CD14-positive monocyte (primary cell): ENCODE measurements at regions not wholly inside any gene's neighbourhood (a gene's known extent, or its start where the extent isn't known, plus 50 kb on each side); places are given as distances from the start of the nearest gene placed in this dataset.

Source experiments
- DNase-seq, 3 donors: peaks; one replicate each; pipeline ENCODE4 v3.0.0-alpha.2; 2011 to 2022
- H2AFZ ChIP-seq: 2 replicates; pipeline ENCODE4 v1.6.0; 2012; ENCODE audit warnings: mild to moderate bottlenecking, low read depth, low read length, inconsistent platforms; ENCODE audit not compliant: insufficient read depth, poor library complexity, severe bottlenecking
- H3K27ac ChIP-seq, 2 donors: 1 replicate in 1 of 2; 2 replicates in 1 of 2; pipeline ENCODE4 v1.5.1; 2012 to 2013; ENCODE audit warnings: low read length in 2 of 2, control low read depth in 1 of 2, inconsistent platforms in 1 of 2, low read depth in 1 of 2, mild to moderate bottlenecking in 1 of 2
- H3K27me3 ChIP-seq, 2 donors: one replicate each; pipeline versions ENCODE4 v1.6.0 to v1.6.1; 2011 to 2013; ENCODE audit warnings: low read length in 2 of 2; ENCODE audit not compliant: control insufficient read depth in 2 of 2, insufficient read depth in 2 of 2
- H3K36me3 ChIP-seq, 2 donors: replicated peaks in 1 of 2; 1 replicate in 1 of 2; 2 replicates in 1 of 2; pipeline versions ENCODE4 v1.5.1 to v1.6.1; 2012 to 2013; ENCODE audit warnings: low read length in 2 of 2, control low read depth in 1 of 2, inconsistent platforms in 1 of 2, mild to moderate bottlenecking in 1 of 2; ENCODE audit not compliant: insufficient read depth in 2 of 2, control insufficient read depth in 1 of 2
- H3K4me1 ChIP-seq, 2 donors: 1 replicate in 1 of 2; 2 replicates in 1 of 2; pipeline versions ENCODE4 v1.5.1 to v1.6.1; 2012 to 2013; ENCODE audit warnings: low read length in 2 of 2, control low read depth in 1 of 2, inconsistent platforms in 1 of 2, mild to moderate bottlenecking in 1 of 2, moderate library complexity in 1 of 2; ENCODE audit not compliant: insufficient read depth in 2 of 2, control insufficient read depth in 1 of 2
- H3K4me2 ChIP-seq: replicated peaks from 2 replicates; pipeline ENCODE3; 2012; ENCODE audit warnings: low read length, moderate library complexity, mild to moderate bottlenecking; ENCODE audit not compliant: poor library complexity, severe bottlenecking; ENCODE audit errors: extremely low read depth
- H3K4me3 ChIP-seq, 3 experiments: fragments of 200-600 bp in 1 of 3; sonication (generic) in 1 of 3; replicated peaks in 1 of 3; 1 replicate in 2 of 3; 2 replicates in 1 of 3; pipeline ENCODE4 v1.5.1; 2011 to 2013; ENCODE audit warnings: low read length in 3 of 3, mild to moderate bottlenecking in 3 of 3, control low read depth in 2 of 3, low read depth in 2 of 3, inconsistent platforms in 1 of 3, moderate library complexity in 1 of 3
- H3K79me2 ChIP-seq: 2 replicates; pipeline ENCODE4 v1.6.0; 2012; ENCODE audit warnings: mild to moderate bottlenecking, control low read depth, inconsistent platforms, low read length, moderate library complexity; ENCODE audit not compliant: insufficient read depth
- H3K9ac ChIP-seq: 2 replicates; pipeline ENCODE4 v1.6.0; 2017; ENCODE audit warnings: low read length, mild to moderate bottlenecking; ENCODE audit not compliant: insufficient read depth, poor library complexity, severe bottlenecking
- H3K9me3 ChIP-seq, 2 donors: replicated peaks in 1 of 2; 1 replicate in 1 of 2; 2 replicates in 1 of 2; pipeline versions ENCODE4 v1.5.1 to v1.6.1; 2012 to 2013; ENCODE audit warnings: low read length in 2 of 2, control low read depth in 1 of 2; ENCODE audit not compliant: control insufficient read depth in 1 of 2, insufficient read depth in 1 of 2
- H4K20me1 ChIP-seq: 2 replicates; pipeline ENCODE4 v1.6.0; 2012; ENCODE audit warnings: mild to moderate bottlenecking, low read length, control low read depth, moderate library complexity; ENCODE audit not compliant: insufficient read depth
- H3K27ac Mint-ChIP-seq, 7 donors: one replicate each; pipeline ENCODE4 v1.8.0; 2020; ENCODE audit warnings: mild to moderate bottlenecking in 7 of 7, mixed read lengths in 7 of 7, moderate library complexity in 6 of 7, inconsistent platforms in 2 of 7
- H3K27me3 Mint-ChIP-seq, 3 donors: one replicate each; pipeline ENCODE4 v1.8.0; 2021 to 2022; ENCODE audit warnings: low read depth in 3 of 3, mild to moderate bottlenecking in 3 of 3, mixed read lengths in 3 of 3, moderate library complexity in 3 of 3, inconsistent platforms in 1 of 3
- H3K36me3 Mint-ChIP-seq, 2 donors: one replicate each; pipeline ENCODE4 v1.8.0; 2020; ENCODE audit warnings: mixed read lengths in 2 of 2, inconsistent platforms in 1 of 2, mild to moderate bottlenecking in 1 of 2
- H3K4me1 Mint-ChIP-seq: one replicate; pipeline ENCODE4 v1.8.0; 2020; ENCODE audit warnings: mild to moderate bottlenecking, mixed read lengths
- H3K4me3 Mint-ChIP-seq, 2 donors: one replicate each; pipeline ENCODE4 v1.8.0; 2020; ENCODE audit warnings: mild to moderate bottlenecking in 2 of 2, mixed read lengths in 2 of 2, moderate library complexity in 1 of 2
- H3K9me3 Mint-ChIP-seq, 7 donors: one replicate each; pipeline ENCODE4 v1.8.0; 2020 to 2022; ENCODE audit warnings: mixed read lengths in 7 of 7, mild to moderate bottlenecking in 6 of 7, moderate library complexity in 6 of 7, inconsistent platforms in 2 of 7
- CTCF ChIP-seq: fragments of 200-600 bp; IDR thresholded peaks from one replicate; pipeline ENCODE4 v1.8.0; 2022; ENCODE audit warnings: antibody characterized with exemption, mild to moderate bottlenecking
- WGBS: methylation state at CpG from one replicate; pipeline ENCODE4 v1.1.5; 2013; ENCODE audit warnings: missing lambda C conversion rate; ENCODE audit not compliant: insufficient coverage; 5-methylcytosine and 5-hydroxymethylcytosine counted together
- intact Hi-C, 2 donors: fragments of 100-400 bp; cut with micrococcal nuclease; formaldehyde crosslinking; loops; one replicate each; pipeline versions ENCODE4 v1.15.0 to v1.15.1; 2023

GRCh38 chr4:79253168-79253567 is 72.7 kb downstream of the NAA11 start:
- Histone ChIP-seq H3K36me3 (no peaks in the 10 kb centered on the region), H2AFZ (no peak overlapping the region), H3K9ac (no peak overlapping the region), H3K4me2 (no peak overlapping the region), H3K79me2 (no peaks in the 10 kb centered on the region), H4K20me1 (no peaks in the 10 kb centered on the region), H3K27me3 (no peaks in the 10 kb centered on the region), H3K9me3 (peaks cover 4 to 5% of the 10 kb centered on the region in 2 donors), H3K27ac (no peak overlapping the region), H3K4me3 (no peak overlapping the region), H3K4me1 (peaks cover 0 to 4% of the 10 kb centered on the region in 2 donors)
- no peak overlapping the region for H3K4me3 Mint-ChIP-seq
- DNase-seq: no peak
- peaks cover 9% of the 10 kb centered on the region for H3K4me1 Mint-ChIP-seq
- H3K9me3 Mint-ChIP-seq: peaks cover 0 to 4% (median under 1%) of the 10 kb centered on the region in 7 donors
- intact Hi-C loops: no loop called here
- H3K27ac Mint-ChIP-seq: no peak overlapping the region
- TF ChIP-seq CTCF: no peak
- H3K36me3 Mint-ChIP-seq: no peaks in the 10 kb centered on the region
- peaks cover 0 to 2% (median 1%) of the 10 kb centered on the region in 3 donors for H3K27me3 Mint-ChIP-seq

GRCh38 chr4:79250887-79251286 is 75.0 kb downstream of the NAA11 start:
- Histone ChIP-seq H3K4me3 (no peak overlapping the region), H4K20me1 (no peaks in the 10 kb centered on the region), H3K4me2 (no peak overlapping the region), H3K27ac (no peak overlapping the region), H3K4me1 (peaks cover 0 to 4% of the 10 kb centered on the region in 2 donors), H3K27me3 (no peaks in the 10 kb centered on the region), H3K79me2 (no peaks in the 10 kb centered on the region), H3K36me3 (no peaks in the 10 kb centered on the region), H3K9ac (no peak overlapping the region), H3K9me3 (no peaks in the 10 kb centered on the region), H2AFZ (no peak overlapping the region)
- no peaks in the 10 kb centered on the region for H3K36me3 Mint-ChIP-seq
- H3K27ac Mint-ChIP-seq: no peak overlapping the region
- H3K9me3 Mint-ChIP-seq: no peaks in the 10 kb centered on the region
- TF ChIP-seq CTCF: no peak
- H3K27me3 Mint-ChIP-seq: peaks cover 1 to 4% (median 2%) of the 10 kb centered on the region in 3 donors
- WGBS: 100% methylated on average over 1 of the region's 4 CpGs
- DNase-seq: no peak
- intact Hi-C loops: no loop called here
- peaks cover 9% of the 10 kb centered on the region for H3K4me1 Mint-ChIP-seq
- no peak overlapping the region for H3K4me3 Mint-ChIP-seq
